AG10803 (cell line): ENCODE measurements at regions not wholly inside any gene's neighbourhood (a gene's known extent, or its start where the extent isn't known, plus 50 kb on each side); places are given as distances from the start of the nearest gene placed in this dataset.

Experiments used
- DNase-seq: peaks from one replicate; pipeline ENCODE4 v3.0.0; 2010; ENCODE audit warnings: low read depth
- H3K4me3 ChIP-seq: 2 replicates; pipeline ENCODE4 v1.5.1; 2011; ENCODE audit warnings: mild to moderate bottlenecking, low read length, control low read depth
- TF ChIP-seq, protein P1 (sequence below): conservative IDR thresholded peaks from 2 replicates; pipeline ENCODE4 v1.5.1; 2011; ENCODE audit warnings: mild to moderate bottlenecking, low read length, control low read depth, inconsistent platforms

DNA sequence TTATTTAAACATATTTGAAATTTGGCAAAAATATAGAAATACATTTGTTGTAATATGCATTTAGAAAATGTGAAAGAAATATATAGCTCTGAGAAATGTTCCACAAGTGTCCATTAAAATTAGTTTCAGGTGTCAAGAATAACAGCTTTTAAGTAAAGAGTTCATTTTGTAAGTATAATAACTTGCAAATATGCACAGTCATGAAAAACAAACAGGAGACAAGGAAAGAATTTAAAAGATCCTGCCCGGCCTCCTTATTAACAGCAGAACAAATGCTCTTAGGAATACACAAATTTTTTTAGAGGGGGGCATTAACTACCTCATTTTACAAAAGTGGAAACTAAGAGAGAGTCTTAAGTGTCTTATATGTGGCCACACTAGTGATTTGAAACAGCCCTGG, 77.7 kb upstream of the DBX2 start:
- DNase-seq, result no peak
- H3K4me3 ChIP-seq, result no peak overlapping the region
- TF ChIP-seq, protein P1, sequence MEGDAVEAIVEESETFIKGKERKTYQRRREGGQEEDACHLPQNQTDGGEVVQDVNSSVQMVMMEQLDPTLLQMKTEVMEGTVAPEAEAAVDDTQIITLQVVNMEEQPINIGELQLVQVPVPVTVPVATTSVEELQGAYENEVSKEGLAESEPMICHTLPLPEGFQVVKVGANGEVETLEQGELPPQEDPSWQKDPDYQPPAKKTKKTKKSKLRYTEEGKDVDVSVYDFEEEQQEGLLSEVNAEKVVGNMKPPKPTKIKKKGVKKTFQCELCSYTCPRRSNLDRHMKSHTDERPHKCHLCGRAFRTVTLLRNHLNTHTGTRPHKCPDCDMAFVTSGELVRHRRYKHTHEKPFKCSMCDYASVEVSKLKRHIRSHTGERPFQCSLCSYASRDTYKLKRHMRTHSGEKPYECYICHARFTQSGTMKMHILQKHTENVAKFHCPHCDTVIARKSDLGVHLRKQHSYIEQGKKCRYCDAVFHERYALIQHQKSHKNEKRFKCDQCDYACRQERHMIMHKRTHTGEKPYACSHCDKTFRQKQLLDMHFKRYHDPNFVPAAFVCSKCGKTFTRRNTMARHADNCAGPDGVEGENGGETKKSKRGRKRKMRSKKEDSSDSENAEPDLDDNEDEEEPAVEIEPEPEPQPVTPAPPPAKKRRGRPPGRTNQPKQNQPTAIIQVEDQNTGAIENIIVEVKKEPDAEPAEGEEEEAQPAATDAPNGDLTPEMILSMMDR, result no peak

DNA sequence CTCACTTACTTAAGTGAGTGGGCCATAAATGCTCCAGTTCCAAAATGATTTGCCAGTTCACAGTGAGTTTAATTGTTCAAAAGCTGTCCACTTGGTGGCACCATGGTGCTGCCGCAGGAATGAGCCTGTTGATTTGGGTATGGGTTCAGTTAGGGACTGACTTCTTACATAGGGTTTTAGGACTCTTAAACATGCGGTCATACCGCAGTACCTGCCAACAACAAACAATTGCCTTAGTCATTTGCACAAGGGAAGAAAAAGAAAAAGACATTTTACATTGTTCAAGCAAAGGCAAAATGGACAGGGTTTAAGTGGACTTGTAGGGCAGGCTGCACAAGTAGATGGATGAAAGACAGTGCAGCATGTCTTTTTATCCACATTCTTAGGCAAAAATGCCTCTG, 80.0 kb upstream of the DBX2 start:
- DNase-seq, result peak; percentile 62
- no peak overlapping the region for H3K4me3 ChIP-seq
- TF ChIP-seq, protein P1, result peak; percentile 72

DNA sequence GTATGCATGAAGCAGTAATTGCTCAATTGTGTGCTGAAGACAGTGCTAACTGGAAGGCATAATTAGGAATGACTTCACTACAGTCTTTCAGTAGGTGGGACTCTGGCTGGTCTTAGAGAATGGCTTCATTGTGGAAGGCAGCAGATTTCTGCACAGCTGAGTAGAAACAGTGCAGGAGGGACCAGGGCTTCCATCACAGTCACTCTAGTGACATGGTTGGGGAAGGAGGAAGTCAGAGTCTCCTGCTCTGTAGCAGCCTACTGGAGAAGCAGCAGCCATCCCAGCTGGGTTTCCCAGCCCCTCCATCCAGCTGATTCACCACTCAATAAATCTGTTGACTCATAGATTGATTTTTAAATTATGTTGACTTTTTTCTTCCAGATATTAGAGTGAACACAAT, 80.6 kb upstream of the DBX2 start:
- no peak for DNase-seq
- TF ChIP-seq, protein P1, result no peak
- no peak overlapping the region for H3K4me3 ChIP-seq

DNA sequence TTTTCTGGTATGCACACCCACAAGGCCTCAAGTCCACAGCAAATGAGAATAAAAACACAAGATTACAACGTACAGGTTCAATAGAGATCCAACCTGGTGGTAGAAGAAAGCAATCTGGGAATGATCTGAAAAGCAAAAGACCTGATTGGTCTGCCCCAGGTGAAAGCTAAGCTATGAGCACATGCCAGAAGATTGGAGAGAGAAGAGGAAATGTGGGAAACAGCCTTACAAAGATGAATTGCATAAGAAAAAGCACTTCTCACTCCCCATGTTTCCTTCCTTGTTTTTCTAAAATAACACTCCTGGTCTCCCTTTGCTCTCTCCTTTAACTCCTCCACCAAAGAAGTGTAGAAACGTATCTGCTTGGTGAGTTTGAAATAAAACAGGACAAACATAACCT, 77.3 kb upstream of the ANO6 start:
- no peak for DNase-seq
- no peak overlapping the region for H3K4me3 ChIP-seq
- TF ChIP-seq, protein P1, result no peak

DNA sequence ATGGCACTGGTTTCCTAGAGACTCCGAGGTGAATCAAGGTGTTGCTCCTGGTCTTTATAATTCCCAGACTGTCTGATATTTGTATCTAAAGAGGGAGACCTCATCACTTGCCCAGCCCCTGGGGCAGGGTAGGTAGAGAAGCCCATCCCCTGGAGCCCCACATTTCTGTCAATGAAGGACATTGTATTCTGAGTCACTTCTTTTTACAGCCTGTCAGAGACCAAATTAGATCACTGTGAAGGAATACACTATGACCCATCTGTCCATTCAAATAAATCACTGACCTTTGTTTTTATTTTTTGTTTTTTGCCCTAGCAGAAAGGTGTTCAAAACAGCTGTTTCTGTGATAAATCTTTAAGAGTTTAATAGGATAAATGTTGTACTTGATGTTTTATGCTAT, 67.9 kb upstream of the ANO6 start:
- DNase-seq, result no peak
- H3K4me3 ChIP-seq, result no peak overlapping the region
- TF ChIP-seq, protein P1, result no peak

DNA sequence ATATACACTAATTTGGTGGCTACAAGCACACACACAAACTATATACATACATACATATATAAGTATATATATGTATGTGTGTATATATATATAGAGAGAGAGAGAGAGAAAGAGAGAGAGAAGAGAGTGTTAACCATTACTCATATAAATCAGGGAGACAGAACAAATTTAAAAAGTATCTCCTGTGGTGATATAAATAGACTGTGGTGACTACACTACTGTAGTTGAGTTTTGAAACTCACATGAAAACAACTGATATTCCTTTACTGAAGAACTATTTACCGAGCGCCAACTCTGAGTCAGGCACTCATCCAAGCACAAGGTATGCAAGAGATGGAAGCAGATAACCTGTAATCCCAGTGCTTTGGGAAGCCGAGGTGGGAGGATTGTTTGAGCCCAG, 67.3 kb upstream of the ANO6 start:
- H3K4me3 ChIP-seq, result no peak overlapping the region
- TF ChIP-seq, protein P1, result no peak
- DNase-seq, result no peak

DNA sequence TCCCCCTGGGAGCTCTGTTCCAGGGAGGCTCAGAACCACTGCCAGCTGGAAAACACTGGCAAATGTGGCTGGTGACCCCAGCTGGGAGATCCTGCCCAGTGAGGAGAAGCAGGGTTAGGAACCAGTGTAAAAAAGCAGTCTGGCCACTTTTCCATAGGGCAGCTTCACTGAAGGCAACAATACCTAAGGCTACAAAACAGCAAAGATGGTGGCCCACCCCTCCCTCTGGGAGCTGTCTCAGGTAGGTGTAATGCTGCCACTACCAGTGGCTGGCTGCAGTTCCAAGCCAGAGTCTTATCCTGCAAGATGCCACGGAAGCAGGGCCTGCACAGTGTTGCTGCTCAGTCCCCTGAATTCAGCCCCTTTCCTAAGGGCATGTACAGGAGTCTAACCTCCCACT, 50.6 kb upstream of the ANO6 start:
- DNase-seq, result no peak
- TF ChIP-seq, protein P1, result no peak
- H3K4me3 ChIP-seq, result no peak overlapping the region
